Erythroblast (primary cell): ENCODE measurements at regions not wholly inside any gene's neighbourhood (a gene's known extent, or its start where the extent isn't known, plus 50 kb on each side); places are given as distances from the start of the nearest gene placed in this dataset.

Source experiments
- DNase-seq, 2 experiments: peaks; one replicate each; lab custom pipeline; 2025; lab: John Stamatoyannopoulos, UW
- GATA1 ChIP-seq: IDR thresholded peaks from 2 replicates; pipeline ENCODE4 v1.6.1; 2011; ENCODE audit warnings: low read depth, mild to moderate bottlenecking, control low read depth, low read length, moderate library complexity
- POLR2A ChIP-seq: IDR thresholded peaks from 2 replicates; pipeline ENCODE4 v1.6.1; 2011; ENCODE audit warnings: mild to moderate bottlenecking, low read length

DNA sequence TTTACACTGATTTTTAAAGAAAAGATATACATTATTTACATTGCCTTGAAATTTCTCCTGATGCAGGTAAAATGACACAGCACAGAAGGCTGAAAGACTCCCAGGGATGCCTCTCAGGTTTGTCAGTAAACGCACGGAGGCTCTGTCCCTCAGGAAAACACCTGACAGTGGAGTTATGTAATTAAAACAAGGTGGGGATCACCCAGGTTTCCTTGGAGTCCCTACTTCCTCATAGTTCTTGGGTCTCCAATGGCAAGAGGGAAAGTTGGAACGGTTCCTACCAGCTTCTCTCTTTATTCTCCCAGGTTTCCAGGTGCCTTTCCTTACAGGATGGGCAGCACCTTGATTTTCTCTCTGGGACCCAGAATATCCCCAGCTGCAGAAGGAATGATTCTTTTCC, 654.8 kb downstream of the SLC4A3 start:
- no peak for DNase-seq
- TF ChIP-seq POLR2A: no peak
- no peak for TF ChIP-seq GATA1

DNA sequence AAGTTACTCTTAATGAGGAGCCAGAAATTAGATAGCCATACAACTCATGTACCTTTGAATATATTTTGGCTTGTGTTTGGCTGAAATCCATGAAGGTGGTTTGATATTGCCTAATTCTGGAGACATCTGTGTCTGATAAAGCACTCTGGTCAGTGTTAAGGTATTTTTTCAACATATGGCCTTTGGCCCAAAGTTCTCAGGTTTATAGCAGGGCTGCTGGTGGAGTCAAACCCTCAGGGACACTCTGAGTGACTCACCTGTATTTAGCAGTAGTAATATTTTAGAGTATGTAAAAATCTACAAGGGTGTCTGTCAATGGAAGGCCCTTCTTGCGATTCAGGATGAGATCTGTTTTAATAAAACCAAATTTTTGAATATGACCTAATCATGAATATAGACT, 666.5 kb downstream of the SLC4A3 start:
- TF ChIP-seq GATA1 (no peak), POLR2A (no peak)
- DNase-seq: no peak

- DNase-seq: no peak
- no peak for TF ChIP-seq POLR2A
These were observed 668.7 kb downstream of the SLC4A3 start for GRCh38 chr2:220296174-220296573.

DNA sequence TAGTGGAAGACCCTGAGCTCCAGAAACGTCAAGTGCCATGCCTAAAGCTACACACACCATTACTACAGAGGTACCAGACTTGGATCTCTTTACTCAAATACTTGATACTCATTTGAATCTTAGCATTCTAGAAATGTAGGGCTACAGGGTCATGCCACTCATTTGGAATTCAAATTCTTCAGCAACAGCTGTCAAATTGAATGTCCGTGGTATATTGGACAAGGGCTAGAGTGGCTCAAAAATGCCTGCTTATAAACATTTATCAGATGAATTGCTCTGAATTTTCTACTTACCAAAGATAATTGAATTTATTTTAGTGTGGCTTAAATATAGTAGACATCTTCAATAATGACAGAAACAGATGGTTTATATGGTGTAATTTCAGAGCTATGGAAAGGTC, 669.7 kb downstream of the SLC4A3 start:
- DNase-seq: no peak
- no peak for TF ChIP-seq POLR2A
- no peak for TF ChIP-seq GATA1

DNA sequence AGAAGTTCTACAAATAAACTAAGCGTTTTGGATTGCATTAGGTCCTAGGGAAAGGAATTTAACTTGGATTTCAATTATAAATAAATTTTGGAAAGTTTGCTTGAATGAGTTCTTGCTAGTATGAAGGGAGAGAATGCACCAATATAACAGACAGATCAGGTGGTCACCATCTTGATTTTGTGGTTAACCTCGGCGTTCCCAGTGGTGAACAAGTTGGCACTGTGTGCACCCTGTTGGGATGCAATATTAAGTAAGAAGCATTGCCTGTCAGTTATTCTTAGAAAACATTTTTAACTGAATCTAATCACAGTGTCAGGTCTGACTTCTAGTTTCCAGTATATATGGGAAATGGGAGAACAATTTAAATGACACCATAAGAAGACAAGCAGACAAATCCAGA, 673.4 kb downstream of the SLC4A3 start:
- no peak for DNase-seq
- TF ChIP-seq POLR2A (no peak), GATA1 (no peak)

DNA sequence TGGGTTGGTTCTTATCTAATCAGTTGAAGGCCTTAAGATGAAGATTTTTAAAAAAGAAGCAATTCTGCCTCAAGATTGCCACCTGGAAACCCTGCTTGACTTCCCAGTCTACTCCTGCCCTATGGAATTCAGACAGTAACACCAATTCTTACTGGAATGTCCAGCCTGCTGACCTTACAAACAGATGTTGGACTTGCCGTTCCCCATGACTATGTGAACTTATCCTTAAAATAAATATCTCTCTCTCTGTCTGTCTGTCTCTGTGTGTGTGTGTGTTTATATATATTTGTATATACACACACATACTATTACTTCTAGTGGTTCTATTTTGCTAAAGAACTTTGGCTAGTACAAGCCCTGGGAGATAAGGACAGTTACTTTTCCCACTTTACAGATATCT, 675.3 kb downstream of the SLC4A3 start:
- TF ChIP-seq GATA1 (no peak), POLR2A (no peak)
- no peak for DNase-seq

- no peak for DNase-seq
- no peak for TF ChIP-seq GATA1
- no peak for TF ChIP-seq POLR2A
These were observed 681.8 kb downstream of the SLC4A3 start for GRCh38 chr2:220309215-220309614.

DNA sequence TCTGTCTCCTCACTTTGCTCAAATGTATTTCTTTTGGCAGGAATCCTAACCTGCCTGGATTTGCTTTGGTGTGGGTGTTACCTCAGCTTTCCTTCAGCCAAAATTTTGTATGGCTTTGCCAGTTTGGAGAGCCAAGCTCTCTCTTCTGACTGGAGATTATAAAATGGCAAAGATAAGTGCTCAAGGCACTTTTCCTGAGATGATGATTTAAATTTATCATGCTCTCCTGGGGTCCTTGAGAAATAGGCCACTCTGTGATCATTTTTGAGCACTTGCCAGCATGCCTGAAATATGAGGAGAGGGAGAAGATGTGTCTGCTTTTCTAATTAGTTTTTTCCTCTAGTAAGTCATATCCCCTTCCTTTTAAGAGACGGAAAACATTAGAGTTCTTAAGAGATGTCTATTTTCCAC, 683.0 kb downstream of the SLC4A3 start:
- no peak for TF ChIP-seq POLR2A
- TF ChIP-seq GATA1: no peak
- no peak for DNase-seq

GRCh38 chr2:220315098-220315823, 687.8 kb downstream of the SLC4A3 start:
- TF ChIP-seq GATA1: no peak
- TF ChIP-seq POLR2A: no peak
- no peak for DNase-seq

DNA sequence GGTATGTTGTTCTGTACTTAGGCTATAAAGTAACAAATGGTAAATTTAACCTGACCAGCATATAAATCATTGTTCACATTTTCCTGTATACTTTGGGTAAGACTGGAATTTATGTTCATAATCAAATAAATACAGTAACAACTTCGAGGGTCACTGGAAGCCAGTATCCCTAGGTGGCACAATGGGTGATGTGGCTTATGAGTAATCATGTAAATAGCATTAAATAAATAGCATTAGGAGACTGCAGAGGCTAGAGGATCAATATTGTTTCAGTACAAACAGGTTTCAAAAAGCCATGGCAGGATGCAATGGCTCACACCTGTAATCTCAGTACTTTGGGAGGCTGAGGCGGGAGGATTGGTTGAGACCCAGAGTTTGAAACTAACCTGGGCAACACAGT, 690.6 kb downstream of the SLC4A3 start:
- TF ChIP-seq GATA1: no peak
- TF ChIP-seq POLR2A: no peak
- DNase-seq: no peak

DNA sequence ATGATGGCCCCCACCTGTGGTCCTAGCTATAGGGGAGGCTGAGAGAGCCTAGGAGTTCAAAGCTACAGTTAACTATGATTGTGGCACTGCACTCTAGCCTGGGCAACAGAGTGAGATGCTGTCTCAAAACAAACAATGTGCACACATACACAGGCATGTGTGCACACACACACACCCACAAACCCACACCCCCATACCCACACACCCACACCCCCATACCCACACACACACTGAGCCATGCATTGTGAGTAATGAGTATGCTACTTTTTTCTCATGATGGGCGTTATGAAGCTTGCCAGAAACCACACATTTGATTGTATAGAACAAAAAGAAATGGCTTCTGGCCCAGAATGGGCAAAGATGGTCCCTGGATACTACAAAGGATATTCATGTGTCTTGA, 691.1 kb downstream of the SLC4A3 start:
- TF ChIP-seq POLR2A (no peak), GATA1 (no peak)
- DNase-seq: no peak

GRCh38 chr2:220320326-220320725, 692.9 kb downstream of the SLC4A3 start:
- TF ChIP-seq GATA1 (no peak), POLR2A (no peak)
- DNase-seq: no peak

DNA sequence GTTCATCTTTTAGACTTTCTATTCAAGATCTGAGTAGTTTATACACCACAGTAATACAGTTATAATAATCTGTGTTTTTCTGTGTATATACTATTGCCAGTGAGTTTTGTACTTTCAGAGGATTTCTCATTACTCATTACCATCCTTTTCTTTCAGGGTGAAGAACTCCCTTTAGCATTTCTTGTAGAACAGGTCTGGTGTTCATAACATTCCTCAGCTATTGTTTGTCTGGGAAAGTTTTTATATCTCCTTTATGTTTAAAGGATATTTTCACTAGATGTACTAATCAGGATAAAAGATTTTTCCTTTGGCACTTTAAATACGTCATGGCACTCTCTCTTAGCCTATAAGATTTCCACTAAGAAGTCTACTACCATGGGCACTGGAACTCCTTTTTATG, 705.5 kb downstream of the SLC4A3 start:
- TF ChIP-seq POLR2A (no peak), GATA1 (no peak)
- DNase-seq: no peak

DNA sequence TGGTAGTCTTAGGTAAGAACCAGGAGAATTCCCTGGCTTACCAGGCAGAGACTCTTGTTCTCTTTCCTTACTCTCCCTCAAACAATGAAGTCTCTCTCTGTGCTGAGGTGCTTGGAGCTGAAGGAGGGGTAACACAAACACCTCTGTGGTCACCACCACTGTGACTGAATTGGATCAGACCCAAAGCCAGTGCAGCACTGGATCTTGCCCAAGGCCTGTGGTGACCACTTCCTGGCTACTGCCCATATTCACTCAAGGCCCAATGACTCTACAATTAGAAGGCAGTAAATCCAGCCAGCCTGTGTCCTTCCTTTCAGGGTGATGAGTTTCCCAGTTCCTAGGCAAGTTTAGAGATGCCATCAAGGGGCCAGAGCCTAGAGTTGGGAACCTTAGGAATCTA, 706.8 kb downstream of the SLC4A3 start:
- no peak for DNase-seq
- TF ChIP-seq GATA1 (no peak), POLR2A (no peak)

- TF ChIP-seq GATA1: no peak
- TF ChIP-seq POLR2A: no peak
- DNase-seq: no peak
These were observed 707.6 kb downstream of the SLC4A3 start for GRCh38 chr2:220334871-220335590.

- DNase-seq: no peak
- TF ChIP-seq POLR2A: no peak
- TF ChIP-seq GATA1: no peak
These were observed 708.1 kb downstream of the SLC4A3 start for GRCh38 chr2:220335591-220335915.
